H1 (cell line): ENCODE measurements at regions not wholly inside any gene's neighbourhood (a gene's known extent, or its start where the extent isn't known, plus 50 kb on each side); places are given as distances from the start of the nearest gene placed in this dataset.

Experiments used
- ATF3 ChIP-seq: IDR thresholded peaks from 2 replicates; pipeline ENCODE4 v1.6.1; 2011; ENCODE audit warnings: low read depth, mild to moderate bottlenecking, low read length; ENCODE audit not compliant: insufficient read depth
- BRCA1 ChIP-seq: IDR thresholded peaks from 2 replicates; pipeline ENCODE4 v1.6.1; 2012; ENCODE audit warnings: low read depth, low read length, improper control_type of control experiment
- CEBPB ChIP-seq: IDR thresholded peaks from 2 replicates; pipeline ENCODE4 v1.6.1; 2012; ENCODE audit warnings: low read depth, low read length
- CHD7 ChIP-seq: fragments of 300-600 bp; sonication (generic); IDR thresholded peaks from 2 replicates; pipeline ENCODE4 v1.7.1; 2012; ENCODE audit warnings: low read length, moderate library complexity, mild to moderate bottlenecking, inconsistent platforms; ENCODE audit not compliant: insufficient replicate concordance
- CTBP2 ChIP-seq: IDR thresholded peaks from 2 replicates; pipeline ENCODE4 v1.7.0; 2011; ENCODE audit warnings: borderline replicate concordance, mild to moderate bottlenecking, moderate library complexity, mixed read lengths, low read length; ENCODE audit not compliant: insufficient read depth, insufficient read length
- EGR1 ChIP-seq: IDR thresholded peaks from 2 replicates; pipeline ENCODE4 v1.6.1; 2011; ENCODE audit warnings: low read depth, low read length, borderline replicate concordance
- GTF2F1 ChIP-seq: IDR thresholded peaks from 2 replicates; pipeline ENCODE4 v1.6.1; 2012; ENCODE audit warnings: low read depth, low read length, improper control_type of control experiment, borderline replicate concordance
- KDM1A ChIP-seq: fragments of 200-600, 300-600 bp; sonication (generic); IDR thresholded peaks from 2 replicates; pipeline ENCODE4 v1.7.1; 2016; ENCODE audit warnings: mild to moderate bottlenecking, low read length, borderline replicate concordance
- SIRT6 ChIP-seq: IDR thresholded peaks from one replicate; pipeline ENCODE4 v1.7.1; 2012; ENCODE audit warnings: low read length, inconsistent platforms
- SUZ12 ChIP-seq: fragments of 200-600 bp; sonication (generic); IDR thresholded peaks from 2 replicates; pipeline ENCODE4 v1.6.1; 2012; ENCODE audit warnings: mild to moderate bottlenecking, inconsistent platforms, low read length, moderate library complexity, mixed read lengths
- TAF7 ChIP-seq: optimal IDR thresholded peaks from 2 replicates; pipeline ENCODE3; 2011; ENCODE audit warnings: low read depth, mild to moderate bottlenecking, inconsistent platforms, low read length, moderate library complexity, borderline replicate concordance
- TBP ChIP-seq: IDR thresholded peaks from 2 replicates; pipeline ENCODE4 v1.6.1; 2011; ENCODE audit warnings: low read depth, low read length, improper control_type of control experiment
- TCF12 ChIP-seq: IDR thresholded peaks from 2 replicates; pipeline ENCODE4 v1.6.1; 2011; ENCODE audit warnings: low read depth, mild to moderate bottlenecking, low read length

DNA sequence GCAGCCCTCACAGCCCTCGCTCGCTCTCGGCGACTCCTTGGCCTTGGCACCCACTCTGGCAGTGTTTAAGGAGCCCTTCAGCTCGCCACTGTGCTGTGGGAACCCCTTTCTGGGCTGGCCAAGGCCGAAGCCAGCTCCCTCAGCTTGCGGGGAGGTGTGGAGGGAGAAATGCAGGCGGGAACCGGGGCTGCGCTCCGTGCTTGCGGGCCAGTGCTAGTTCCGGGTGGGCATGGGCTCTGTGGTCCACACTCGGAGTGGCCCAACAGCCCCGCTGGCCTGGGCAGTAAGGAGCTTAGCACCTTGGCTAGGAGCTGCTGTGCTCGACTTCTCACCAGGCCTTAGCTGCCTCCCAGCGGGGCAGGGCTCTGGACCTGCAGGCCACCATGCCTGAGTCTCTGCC, 192.6 kb downstream of the COX18 start (continued):
- TF ChIP-seq CHD7 (no peak), SIRT6 (no peak), EGR1 (no peak), ATF3 (no peak), CEBPB (no peak), BRCA1 (no peak), CTBP2 (no peak), TBP (no peak), TCF12 (no peak), GTF2F1 (no peak), SUZ12 (no peak), KDM1A (no peak), TAF7 (no peak)
